Stimulated activated CD8-positive, alpha-beta memory T cell treated with anti-CD3 and anti-CD28 coated beads, Interleukin-12 subunit alpha, Interleukin-12 subunit beta, amount 100 ng/mL, for 1 hour (primary cell): ENCODE measurements at regions not wholly inside any gene's neighbourhood (a gene's known extent, or its start where the extent isn't known, plus 50 kb on each side); places are given as distances from the start of the nearest gene placed in this dataset.
"Not testable (repeated sequence)": the region's sequence is repeated elsewhere in the genome, so short reads cannot be mapped to it uniquely, and the experiment has no call there.

Experiments used
- DNase-seq: peaks from one replicate; pipeline ENCODE4 v3.0.0-alpha.2; 2020; ENCODE audit warnings: low read depth

DNA sequence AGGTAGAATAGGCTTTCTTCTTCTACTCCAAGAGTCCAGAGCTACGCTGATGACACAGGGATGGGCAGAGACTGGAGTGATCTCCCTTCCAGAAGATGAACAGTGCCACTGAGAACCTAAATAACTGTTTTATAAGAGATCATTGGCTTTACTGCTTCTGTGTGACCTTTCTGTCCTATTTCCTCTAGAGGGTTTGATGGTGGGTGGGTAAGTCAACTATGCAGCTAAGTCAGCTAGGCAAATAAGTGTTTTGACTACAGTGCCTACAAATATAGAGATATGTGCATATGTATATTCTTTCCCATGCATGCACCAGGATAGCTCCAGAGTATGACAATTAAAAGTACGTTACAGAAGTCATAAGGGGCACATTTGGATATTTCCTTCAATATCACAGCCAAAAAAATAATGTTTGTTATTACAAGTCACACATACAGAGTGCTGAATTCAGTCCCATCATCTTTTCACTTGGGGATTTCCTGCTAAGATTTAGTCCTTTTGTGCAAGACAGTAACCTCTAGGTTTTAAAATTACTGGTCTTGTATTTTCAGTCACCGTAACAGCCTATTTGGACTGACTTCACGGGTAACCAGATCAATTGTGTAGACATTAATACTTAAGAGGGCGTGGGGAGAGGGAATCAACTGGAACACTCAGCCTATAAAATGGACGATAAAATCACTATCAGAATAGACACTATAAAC, 412.6 kb upstream of the SOX5 start:
- DNase-seq, result no peak

- no peak for DNase-seq
These were observed 411.4 kb upstream of the SOX5 start for GRCh38 chr12:24360907-24361306.

GRCh38 chr12:24360461-24360860, 411.0 kb upstream of the SOX5 start:
- no peak for DNase-seq

- no peak for DNase-seq
These were observed 410.6 kb upstream of the SOX5 start for GRCh38 chr12:24360057-24360456.

DNA sequence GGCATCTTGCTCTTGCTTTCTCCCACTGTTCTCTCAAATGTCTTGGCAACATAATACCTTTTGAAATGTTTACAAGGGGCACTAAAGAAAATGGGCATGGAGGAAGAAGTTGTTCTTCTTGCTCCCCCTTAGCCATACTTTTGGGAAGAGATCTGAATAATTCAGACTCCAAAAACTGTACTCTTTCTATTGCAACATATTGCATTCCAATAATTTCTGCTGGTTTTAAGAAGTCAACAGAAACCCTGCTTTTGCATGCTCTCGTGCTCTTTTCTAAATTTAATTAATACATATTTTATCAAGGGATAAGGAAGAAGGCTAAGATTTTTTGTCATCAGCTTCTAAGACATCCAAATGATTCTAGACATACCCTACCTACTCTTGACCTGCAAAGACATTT, 409.9 kb upstream of the SOX5 start:
- no peak for DNase-seq

GRCh38 chr12:24356240-24356804, 406.9 kb upstream of the SOX5 start:
- DNase-seq, result no peak

GRCh38 chr12:24352363-24352762, 402.9 kb upstream of the SOX5 start:
- DNase-seq, result no peak

GRCh38 chr12:24349051-24349799, 399.8 kb upstream of the SOX5 start:
- DNase-seq, result no peak

DNA sequence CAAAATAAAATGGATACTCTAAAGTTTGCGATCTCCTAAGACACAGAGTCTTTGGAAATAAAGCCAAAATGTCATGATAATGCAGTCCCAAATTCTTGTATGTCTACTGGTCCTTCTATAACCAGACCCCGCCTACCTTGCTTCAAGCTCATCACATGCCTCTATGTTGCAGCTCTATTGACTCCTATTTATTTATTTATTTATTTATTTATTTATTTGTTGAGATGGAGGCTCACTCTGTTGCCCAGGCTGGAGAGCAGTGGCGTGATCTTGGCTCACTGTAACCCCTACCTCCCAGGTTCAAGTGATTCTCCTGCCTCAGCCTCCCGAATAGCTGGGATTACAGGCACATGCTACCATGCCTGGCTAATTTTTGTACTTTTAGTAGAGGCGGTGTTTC, 398.7 kb upstream of the SOX5 start:
- DNase-seq, result not testable (repeated sequence)

DNA sequence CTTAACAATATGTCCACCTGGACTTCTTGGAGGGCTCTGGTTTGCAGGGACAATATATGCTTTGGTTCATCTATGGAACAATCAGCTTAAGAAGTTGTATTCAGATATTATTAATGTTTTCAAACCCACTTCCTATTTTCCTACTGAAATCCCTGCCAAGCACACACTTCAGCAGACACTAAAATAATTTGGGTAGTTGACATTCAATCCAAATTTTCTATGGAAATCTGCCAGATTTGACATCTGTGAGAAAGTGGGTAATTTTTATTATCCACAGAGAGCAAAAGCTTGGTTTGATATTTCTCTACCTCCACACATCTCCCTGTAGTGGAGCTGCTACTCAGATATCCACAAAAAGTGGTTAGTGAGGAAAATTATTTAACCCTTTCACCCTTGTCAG, 378.8 kb upstream of the SOX5 start:
- DNase-seq, result no peak

DNA sequence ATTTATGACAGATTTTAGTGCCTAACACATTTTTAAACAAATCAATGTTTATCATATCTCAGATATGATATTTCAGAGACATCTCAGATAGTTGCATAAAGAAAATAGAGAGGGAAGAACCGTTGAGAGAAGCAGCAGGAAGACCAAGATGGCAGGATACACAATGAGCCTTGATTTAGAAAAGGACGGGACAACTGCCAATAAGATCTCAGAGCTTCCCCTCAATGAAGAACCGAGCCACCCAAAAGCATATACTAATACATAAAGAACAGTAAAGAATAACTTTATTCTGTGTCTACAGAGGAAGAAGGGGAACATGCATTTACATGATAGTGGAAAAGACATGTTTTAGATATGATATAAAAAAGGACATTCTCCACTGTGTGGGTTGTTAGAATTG, 375.9 kb upstream of the SOX5 start:
- DNase-seq, result no peak

DNA sequence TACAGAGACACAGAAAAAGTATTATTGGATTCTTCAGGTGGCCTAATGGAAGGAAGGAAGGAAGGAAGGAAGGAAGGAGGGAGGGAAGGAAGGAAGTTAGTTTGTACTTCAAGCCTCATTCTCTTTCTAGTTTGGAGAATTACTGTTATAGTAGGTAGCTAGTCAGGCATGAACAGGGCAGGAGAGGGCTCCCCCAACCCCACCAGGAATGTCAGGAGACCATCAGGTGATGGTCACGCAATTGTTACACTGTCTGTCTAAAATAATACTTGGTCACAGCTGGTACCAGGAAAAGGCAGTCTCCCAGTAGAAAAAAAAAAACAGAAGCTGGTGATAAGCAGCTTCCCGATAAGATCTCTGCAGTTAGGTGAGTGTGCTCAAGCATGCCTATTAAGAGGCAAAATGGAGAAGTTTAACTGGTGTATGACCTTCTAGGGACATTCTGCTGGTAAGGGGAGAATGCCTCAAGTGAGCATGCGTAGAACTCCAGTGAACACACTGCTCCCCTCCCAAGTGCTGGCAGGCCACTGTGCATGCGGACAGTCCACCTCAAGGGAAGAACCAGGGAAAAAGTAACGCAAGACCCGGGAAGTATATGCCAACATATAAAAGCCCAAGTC, 358.4 kb upstream of the SOX5 start:
- no peak for DNase-seq

DNA sequence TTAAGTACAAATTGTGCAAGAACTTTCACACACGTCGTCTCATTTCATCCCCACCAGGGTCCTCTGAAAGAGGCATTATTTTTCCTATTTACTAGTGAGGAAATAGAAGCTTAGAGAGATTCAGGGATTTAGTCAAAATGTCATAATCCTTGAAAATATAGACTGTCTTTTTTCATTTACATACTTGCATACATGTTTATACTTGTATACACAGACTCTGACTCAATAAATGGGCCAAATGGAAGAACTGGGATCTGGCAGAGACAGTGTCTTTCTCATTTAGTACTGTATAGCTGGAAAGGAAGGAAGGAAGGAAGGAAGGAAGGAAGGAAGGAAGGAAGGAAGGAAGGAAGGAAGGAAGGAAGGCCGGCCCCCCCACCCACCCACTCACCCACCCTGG, 357.7 kb upstream of the SOX5 start:
- no peak for DNase-seq

DNA sequence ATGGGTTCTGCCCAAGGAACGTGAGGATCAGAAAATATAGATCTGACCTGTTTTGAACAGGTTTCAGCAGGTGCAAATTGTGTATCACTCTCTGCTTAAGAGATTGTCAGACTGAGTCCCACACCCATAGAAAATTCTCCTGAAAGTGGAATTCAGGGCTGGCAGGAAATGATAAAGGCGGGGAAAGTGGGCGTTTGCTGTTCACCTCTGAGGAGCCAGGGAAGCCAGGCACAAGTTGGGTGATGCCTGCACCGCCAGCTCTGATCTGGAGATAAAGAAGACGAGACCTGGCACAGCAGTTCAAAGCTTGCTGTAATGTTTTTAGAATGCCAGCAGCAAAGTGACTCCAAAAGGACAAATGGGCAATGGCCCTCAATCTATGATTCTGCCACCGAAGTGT, 356.5 kb upstream of the SOX5 start:
- DNase-seq, result no peak

- DNase-seq, result no peak
These were observed 354.8 kb upstream of the SOX5 start for GRCh38 chr12:24304285-24304684.

DNA sequence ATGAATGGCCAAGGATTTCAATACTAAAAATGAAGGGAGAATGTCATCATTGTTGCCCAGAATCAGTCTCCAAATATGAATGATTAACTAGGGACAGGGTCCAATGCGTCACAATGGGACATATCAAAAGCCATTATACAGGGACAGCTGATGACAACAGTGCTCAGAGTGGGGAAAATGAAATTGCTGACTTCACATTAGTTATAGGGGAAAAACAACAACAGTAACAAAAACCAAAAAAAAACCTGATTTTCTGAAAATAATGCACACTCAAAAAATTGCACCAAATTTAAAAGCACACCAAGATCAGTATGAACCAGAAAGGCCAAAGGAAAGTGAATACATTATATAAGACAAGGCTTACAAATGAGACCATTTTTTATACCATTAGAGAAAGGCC, 353.2 kb upstream of the SOX5 start:
- DNase-seq, result no peak

- no peak for DNase-seq
These were observed 348.0 kb upstream of the SOX5 start for GRCh38 chr12:24297516-24297915.

DNA sequence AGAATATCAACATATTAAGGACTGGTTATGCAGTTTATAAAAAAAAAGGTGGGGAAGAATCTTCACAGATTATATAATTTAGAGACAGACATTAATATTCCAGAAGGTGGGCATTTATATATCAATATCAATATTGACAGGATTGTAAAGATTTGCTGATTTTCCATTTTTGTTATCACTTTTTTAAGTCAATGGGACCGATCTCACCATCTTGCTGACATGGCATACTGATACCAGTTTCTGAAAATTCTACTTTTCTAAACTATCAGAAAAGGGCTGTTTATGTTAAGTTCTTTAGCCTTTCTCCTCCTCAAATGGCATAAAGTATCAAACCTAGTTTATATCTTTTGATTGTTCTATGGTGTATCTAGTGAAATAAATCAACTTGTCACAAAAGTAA, 344.1 kb upstream of the SOX5 start:
- no peak for DNase-seq

- no peak for DNase-seq
These were observed 338.5 kb upstream of the SOX5 start for GRCh38 chr12:24287963-24288362.

DNA sequence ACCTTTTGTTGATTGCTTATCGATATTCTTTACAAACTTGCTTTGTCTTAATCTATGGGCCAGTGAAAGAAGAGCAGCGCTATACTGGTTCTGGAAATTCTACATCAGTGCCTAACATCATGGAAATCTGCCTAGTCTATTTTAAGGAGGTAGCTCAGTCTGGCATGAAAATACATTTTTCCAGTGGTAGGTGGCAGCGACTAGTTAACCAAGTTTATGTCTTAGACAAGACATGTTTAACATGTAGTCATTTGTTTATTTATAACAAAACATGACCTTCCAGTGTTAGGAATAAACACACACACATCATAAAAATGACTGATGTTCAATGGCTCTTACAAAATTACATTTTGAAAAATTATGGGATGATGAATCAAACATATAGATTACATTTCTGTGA, 336.0 kb upstream of the SOX5 start:
- DNase-seq, result no peak

GRCh38 chr12:24281341-24281740, 331.9 kb upstream of the SOX5 start:
- DNase-seq, result no peak

GRCh38 chr12:24280056-24280842, 330.8 kb upstream of the SOX5 start:
- DNase-seq, result no peak
